Neuronal stem cell (in vitro differentiated cells): ENCODE measurements at regions not wholly inside any gene's neighbourhood (a gene's known extent, or its start where the extent isn't known, plus 50 kb on each side); places are given as distances from the start of the nearest gene placed in this dataset.

Experiments used
- DNase-seq: peaks from one replicate; pipeline ENCODE4 v3.0.0-alpha.2; 2013; ENCODE audit warnings: low spot score
- H2AFZ ChIP-seq: one replicate; pipeline ENCODE4 v1.6.1; 2013; ENCODE audit warnings: mild to moderate bottlenecking, low read length, inconsistent platforms
- H2AK5ac ChIP-seq: 2 replicates; pipeline ENCODE4 v1.6.1; 2013; ENCODE audit warnings: low read depth, mild to moderate bottlenecking, inconsistent platforms, low read length, moderate library complexity, mixed read lengths
- H2BK120ac ChIP-seq: 2 replicates; pipeline ENCODE4 v1.6.1; 2013; ENCODE audit warnings: low read depth, mild to moderate bottlenecking, inconsistent platforms, low read length, moderate library complexity, mixed read lengths
- H2BK12ac ChIP-seq: one replicate; pipeline ENCODE4 v1.6.1; 2013; ENCODE audit warnings: low read length, inconsistent platforms
- H2BK15ac ChIP-seq: 2 replicates; pipeline ENCODE4 v1.6.1; 2013; ENCODE audit warnings: mild to moderate bottlenecking, low read length, inconsistent platforms, mixed read lengths
- H2BK5ac ChIP-seq: one replicate; pipeline ENCODE4 v1.6.1; 2013; ENCODE audit warnings: inconsistent platforms, mild to moderate bottlenecking, low read length, moderate library complexity
- H3K14ac ChIP-seq: one replicate; pipeline ENCODE4 v1.6.1; 2013; ENCODE audit warnings: low read length, inconsistent platforms
- H3K18ac ChIP-seq: 2 replicates; pipeline ENCODE4 v1.6.1; 2013; ENCODE audit warnings: low read length, inconsistent platforms
- H3K23ac ChIP-seq: 2 replicates; pipeline ENCODE4 v1.6.1; 2013; ENCODE audit warnings: low read depth, mild to moderate bottlenecking, mixed read lengths, low read length, inconsistent platforms; ENCODE audit not compliant: poor library complexity
- H3K27ac ChIP-seq: replicated peaks from 3 replicates; pipeline ENCODE4 v1.5.1; 2013; ENCODE audit warnings: low read length, inconsistent platforms
- H3K27me3 ChIP-seq, 3 experiments: 2 replicates each; pipeline ENCODE4 v1.6.1; 2013; ENCODE audit warnings: low read length in 3 of 3, mild to moderate bottlenecking in 2 of 3, inconsistent platforms in 1 of 3, low read depth in 1 of 3, mixed read lengths in 1 of 3, moderate library complexity in 1 of 3; ENCODE audit not compliant: control insufficient read depth in 3 of 3, insufficient read depth in 3 of 3
- H3K36me3 ChIP-seq, 2 donors: replicated peaks in 1 of 2; 2 replicates each; pipeline ENCODE4 v1.6.1; 2013; ENCODE audit warnings: low read length in 2 of 2; ENCODE audit not compliant: control insufficient read depth in 2 of 2, insufficient read depth in 2 of 2
- H3K4ac ChIP-seq: 2 replicates; pipeline ENCODE4 v1.6.1; 2013; ENCODE audit warnings: inconsistent platforms, mild to moderate bottlenecking, low read length, moderate library complexity
- H3K4me1 ChIP-seq, 2 donors: 1 replicate in 1 of 2; 2 replicates in 1 of 2; pipeline ENCODE4 v1.6.1; 2013; ENCODE audit warnings: low read length in 2 of 2, low read depth in 1 of 2; ENCODE audit not compliant: control insufficient read depth in 2 of 2, insufficient read depth in 1 of 2
- H3K4me2 ChIP-seq: one replicate; pipeline ENCODE4 v1.6.1; 2013; ENCODE audit warnings: mild to moderate bottlenecking, low read length, inconsistent platforms; ENCODE audit not compliant: insufficient read depth, poor library complexity, severe bottlenecking
- H3K4me3 ChIP-seq, 2 donors: 2 replicates each; pipeline ENCODE4 v1.5.1; 2013; ENCODE audit warnings: low read length in 2 of 2, mild to moderate bottlenecking in 2 of 2, inconsistent platforms in 1 of 2, moderate library complexity in 1 of 2
- H3K79me1 ChIP-seq: one replicate; pipeline ENCODE4 v1.6.1; 2013; ENCODE audit warnings: low read depth, mild to moderate bottlenecking, inconsistent platforms, low read length, moderate library complexity
- H3K9ac ChIP-seq: one replicate; pipeline ENCODE4 v1.6.1; 2013; ENCODE audit warnings: mild to moderate bottlenecking, low read depth, low read length, inconsistent platforms; ENCODE audit not compliant: poor library complexity
- H3K9me3 ChIP-seq, 2 donors: replicated peaks in 1 of 2; 2 replicates each; pipeline versions ENCODE3 to v1.6.1; 2013; ENCODE audit warnings: low read length in 2 of 2, mild to moderate bottlenecking in 2 of 2, inconsistent platforms in 1 of 2, low read depth in 1 of 2, mixed read lengths in 1 of 2, moderate library complexity in 1 of 2; ENCODE audit not compliant: control insufficient read depth in 2 of 2, insufficient read depth in 1 of 2
- H4K8ac ChIP-seq: one replicate; pipeline ENCODE4 v1.6.1; 2013; ENCODE audit warnings: low read depth, mild to moderate bottlenecking, inconsistent platforms, low read length, moderate library complexity
- H4K91ac ChIP-seq: one replicate; pipeline ENCODE4 v1.6.1; 2013; ENCODE audit warnings: low read length, low read depth, mild to moderate bottlenecking, inconsistent platforms; ENCODE audit not compliant: poor library complexity
- WGBS, 2 donors: extraction: QIAGEN DNeasy Blood & Tissue Kit; methylation state at CpG; one replicate each; pipeline ENCODE4 v1.1.7; 2013; ENCODE audit warnings: missing lambda C conversion rate in 2 of 2, mixed read lengths in 1 of 2; ENCODE audit not compliant: insufficient read length in 2 of 2, insufficient replicate concordance in 1 of 2; ENCODE audit errors: extremely low coverage in 2 of 2; 5-methylcytosine and 5-hydroxymethylcytosine counted together

DNA sequence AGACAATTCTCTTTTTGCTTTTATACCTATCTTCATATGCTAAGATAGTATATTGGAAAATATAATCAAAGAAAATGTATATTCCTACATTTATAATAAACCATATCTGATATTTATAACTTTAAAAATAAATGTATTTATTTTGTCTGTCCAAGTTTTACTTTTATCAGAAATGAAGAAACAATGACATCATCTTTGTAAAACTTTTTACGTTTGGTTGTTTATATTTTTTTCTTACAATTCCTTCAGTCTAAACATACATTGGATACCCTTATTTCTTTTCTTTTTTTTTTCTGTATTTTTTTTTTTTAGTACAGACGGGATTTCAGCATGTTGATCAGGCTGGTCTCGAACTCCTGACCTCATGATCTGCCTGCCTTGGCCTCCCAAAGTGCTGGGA, 1577.0 kb upstream of the SLC39A10 start:
- Histone ChIP-seq H2BK5ac (no peak overlapping the region), H3K79me1 (no peaks in the 10 kb centered on the region), H3K4me2 (no peak overlapping the region), H2BK12ac (no peak overlapping the region), H3K4me3 (no peak overlapping the region), H3K27me3 (no peaks in the 10 kb centered on the region), H2BK15ac (no peak overlapping the region), H3K36me3 (no peaks in the 10 kb centered on the region), H3K14ac (no peak overlapping the region), H4K8ac (no peak overlapping the region), H3K23ac (no peak overlapping the region), H3K4ac (no peak overlapping the region), H3K9me3 (no peaks in the 10 kb centered on the region), H3K27ac (no peak overlapping the region), H2AFZ (no peak overlapping the region), H4K91ac (no peak overlapping the region), H2AK5ac (no peak overlapping the region), H2BK120ac (no peak overlapping the region), H3K18ac (no peak overlapping the region), H3K9ac (no peak overlapping the region), H3K4me1 (no peaks in the 10 kb centered on the region)
- WGBS, 2 donors = no CpG with 5 or more reads among the region's 3 CpGs
- no peak for DNase-seq

DNA sequence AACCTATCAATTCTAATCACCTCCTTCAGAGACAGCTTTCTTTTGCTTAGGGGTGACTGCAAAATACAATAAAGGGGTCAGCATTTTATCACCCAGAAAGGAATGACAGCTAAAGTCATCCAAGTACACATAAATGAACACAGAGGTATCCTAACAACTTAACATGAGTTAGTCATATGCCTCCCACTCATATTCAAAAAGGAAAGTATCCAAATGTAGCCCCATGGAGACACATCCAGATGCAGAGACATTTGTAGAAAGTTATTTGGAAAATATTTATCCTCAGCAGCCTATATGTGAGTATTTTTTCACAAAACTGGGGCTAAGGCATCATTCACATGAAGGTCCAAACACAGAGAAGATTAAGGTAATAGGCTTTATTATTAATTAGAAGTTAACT, 1579.7 kb upstream of the SLC39A10 start:
- no peak overlapping the region for H2BK12ac ChIP-seq
- H3K27me3 ChIP-seq = no peaks in the 10 kb centered on the region
- no peak overlapping the region for H3K9ac ChIP-seq
- no peak overlapping the region for H4K91ac ChIP-seq
- no peak overlapping the region for H3K4me2 ChIP-seq
- DNase-seq = no peak
- H3K4ac ChIP-seq = no peak overlapping the region
- no peak overlapping the region for H3K27ac ChIP-seq
- H3K23ac ChIP-seq = no peak overlapping the region
- no peak overlapping the region for H2BK120ac ChIP-seq
- no peak overlapping the region for H3K14ac ChIP-seq
- no peaks in the 10 kb centered on the region for H3K9me3 ChIP-seq
- no peaks in the 10 kb centered on the region for H3K4me1 ChIP-seq
- no peak overlapping the region for H2AFZ ChIP-seq
- H2BK5ac ChIP-seq = no peak overlapping the region
- H2AK5ac ChIP-seq = no peak overlapping the region
- H4K8ac ChIP-seq = no peak overlapping the region
- H3K18ac ChIP-seq = no peak overlapping the region
- no peak overlapping the region for H3K4me3 ChIP-seq
- H3K79me1 ChIP-seq = no peaks in the 10 kb centered on the region
- H3K36me3 ChIP-seq = no peaks in the 10 kb centered on the region
- H2BK15ac ChIP-seq = no peak overlapping the region

DNA sequence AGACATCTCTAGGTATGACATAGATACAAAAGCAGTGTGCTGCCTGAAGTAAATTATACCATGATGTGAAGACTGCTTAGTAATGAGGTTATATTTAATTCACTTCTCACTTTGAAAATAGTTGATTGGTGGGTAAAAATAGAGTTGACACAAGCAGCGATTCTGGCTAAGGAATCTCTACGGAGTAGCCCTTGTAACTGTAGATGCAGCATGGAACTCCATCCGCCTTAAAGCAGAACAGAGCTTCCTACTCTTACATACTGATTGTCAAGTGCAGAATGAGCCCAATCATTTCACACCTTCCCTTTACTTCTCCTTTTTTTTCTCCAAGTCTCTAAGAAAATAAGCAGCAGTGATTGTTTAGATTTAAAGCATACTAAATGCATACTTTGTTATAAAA, 1594.6 kb upstream of the SLC39A10 start:
- no peaks in the 10 kb centered on the region for H3K27me3 ChIP-seq
- no peak overlapping the region for H2BK15ac ChIP-seq
- DNase-seq = no peak
- no peaks in the 10 kb centered on the region for H3K4me1 ChIP-seq
- H3K4me2 ChIP-seq = no peak overlapping the region
- H2BK120ac ChIP-seq = no peak overlapping the region
- no peak overlapping the region for H2AK5ac ChIP-seq
- H3K36me3 ChIP-seq = no peaks in the 10 kb centered on the region
- no peak overlapping the region for H3K27ac ChIP-seq
- H3K9me3 ChIP-seq = peaks cover 0 to 7% of the 10 kb centered on the region in 2 donors
- H4K91ac ChIP-seq = no peak overlapping the region
- H3K79me1 ChIP-seq = no peaks in the 10 kb centered on the region
- H2AFZ ChIP-seq = no peak overlapping the region
- no peak overlapping the region for H4K8ac ChIP-seq
- no peak overlapping the region for H3K18ac ChIP-seq
- no peak overlapping the region for H2BK12ac ChIP-seq
- no peak overlapping the region for H3K23ac ChIP-seq
- no peak overlapping the region for H3K9ac ChIP-seq
- no peak overlapping the region for H2BK5ac ChIP-seq
- H3K4me3 ChIP-seq = no peak overlapping the region
- no peak overlapping the region for H3K4ac ChIP-seq
- no peak overlapping the region for H3K14ac ChIP-seq
- WGBS, 2 donors = no CpG with 5 or more reads among the region's 3 CpGs

DNA sequence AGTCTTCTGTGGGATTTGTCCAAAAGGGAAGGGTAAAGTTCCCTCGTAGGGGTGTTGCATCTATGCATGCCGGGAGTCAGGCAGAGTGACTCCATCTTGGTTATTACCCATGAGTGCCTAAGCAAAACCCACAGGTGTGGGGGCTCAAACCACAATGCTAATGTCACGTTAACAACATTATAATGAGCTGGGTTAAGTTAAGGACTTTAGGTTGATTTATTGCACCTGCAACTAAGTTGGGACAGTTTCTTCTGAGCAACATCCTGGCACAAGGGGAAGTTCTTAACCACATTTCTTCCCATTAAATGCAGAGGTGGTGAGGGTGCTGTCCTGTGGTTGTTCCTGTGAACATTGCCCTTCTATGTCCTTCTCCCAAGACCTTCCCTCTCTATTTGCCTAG, 1596.8 kb upstream of the SLC39A10 start:
- no CpG with 5 or more reads among the region's 3 CpGs for WGBS, 2 donors

More for the DNA sequence above, 1596.8 kb upstream of the SLC39A10 start:
- Histone ChIP-seq H2AK5ac (no peak overlapping the region), H3K9me3 (peaks cover 0 to 7% of the 10 kb centered on the region in 2 donors), H2BK12ac (no peak overlapping the region), H2AFZ (no peak overlapping the region), H3K9ac (no peak overlapping the region), H3K4me2 (no peak overlapping the region), H3K4me1 (no peaks in the 10 kb centered on the region), H4K8ac (no peak overlapping the region), H2BK5ac (no peak overlapping the region), H3K36me3 (no peaks in the 10 kb centered on the region), H3K4me3 (no peak overlapping the region), H2BK15ac (no peak overlapping the region), H3K18ac (no peak overlapping the region), H3K27ac (no peak overlapping the region), H3K4ac (no peak overlapping the region), H2BK120ac (no peak overlapping the region), H3K23ac (no peak overlapping the region), H3K27me3 (no peaks in the 10 kb centered on the region), H3K79me1 (no peaks in the 10 kb centered on the region), H4K91ac (no peak overlapping the region), H3K14ac (no peak overlapping the region)
- DNase-seq = no peak
